Kidney glomerular epithelial cell (primary cell): ENCODE measurements at regions not wholly inside any gene's neighbourhood (a gene's known extent, or its start where the extent isn't known, plus 50 kb on each side); places are given as distances from the start of the nearest gene placed in this dataset.
"Not testable (repeated sequence)": the region's sequence is repeated elsewhere in the genome, so short reads cannot be mapped to it uniquely, and the experiment has no call there.

Experiments
- DNase-seq: peaks from one replicate; lab custom pipeline; 2025; lab: John Stamatoyannopoulos, UW

GRCh38 chr12:45490232-45490881, 239.1 kb upstream of the ARID2 start:
- DNase-seq: no peak

GRCh38 chr12:45494279-45494678, 235.2 kb upstream of the ARID2 start:
- no peak for DNase-seq

- DNase-seq: no peak
These were observed 230.9 kb upstream of the ARID2 start for GRCh38 chr12:45498645-45499044.

- no peak for DNase-seq
These were observed 226.9 kb upstream of the ARID2 start for GRCh38 chr12:45502481-45503128.

GRCh38 chr12:45503899-45504298, 225.6 kb upstream of the ARID2 start:
- DNase-seq: no peak

GRCh38 chr12:45504316-45505010, 225.0 kb upstream of the ARID2 start:
- DNase-seq: no peak

GRCh38 chr12:45509187-45509586, 220.3 kb upstream of the ARID2 start:
- DNase-seq: no peak

GRCh38 chr12:45509621-45510020, 219.9 kb upstream of the ARID2 start:
- no peak for DNase-seq

GRCh38 chr12:45517381-45517780, 212.1 kb upstream of the ARID2 start:
- no peak for DNase-seq

GRCh38 chr12:45518291-45519235, 210.9 kb upstream of the ARID2 start:
- no peak for DNase-seq

- DNase-seq: no peak
These were observed 207.3 kb upstream of the ARID2 start for GRCh38 chr12:45522227-45522626.

GRCh38 chr12:45526823-45527222, 202.7 kb upstream of the ARID2 start:
- DNase-seq: not testable (repeated sequence)

- no peak for DNase-seq
These were observed 197.4 kb upstream of the ARID2 start for GRCh38 chr12:45532113-45532512.

GRCh38 chr12:45535610-45536180, 193.8 kb upstream of the ARID2 start:
- no peak for DNase-seq

- DNase-seq: no peak
These were observed 193.2 kb upstream of the ARID2 start for GRCh38 chr12:45536284-45536683.

- no peak for DNase-seq
These were observed 188.7 kb upstream of the ARID2 start for GRCh38 chr12:45540661-45541341.

- peak; percentile 84 for DNase-seq
These were observed 185.6 kb upstream of the ARID2 start for GRCh38 chr12:45543887-45544286.

- DNase-seq: no peak
These were observed 183.0 kb upstream of the ARID2 start for GRCh38 chr12:45546545-45546944.

- DNase-seq: no peak
These were observed 182.4 kb upstream of the ARID2 start for GRCh38 chr12:45547132-45547531.

- no peak for DNase-seq
These were observed 181.7 kb upstream of the ARID2 start for GRCh38 chr12:45547822-45548221.

- peak; percentile 12 for DNase-seq
These were observed 181.1 kb upstream of the ARID2 start for GRCh38 chr12:45548426-45548825.
